Endothelial cell of umbilical vein (primary cell): ENCODE measurements at regions not wholly inside any gene's neighbourhood (a gene's known extent, or its start where the extent isn't known, plus 50 kb on each side); places are given as distances from the start of the nearest gene placed in this dataset.

Experiments used
- BruUV-seq: library from RNA; stranded (reverse); fragments of 400-500 nt; replicated peaks from 2 replicates; lab custom pipeline; 2021; lab: Mats Ljungman, UMichigan
- CTCF ChIA-PET: fragments of 300-600, 350-600 bp; sonication (Branson Sonifier 250); formaldehyde crosslinking; loops from one replicate; lab custom pipeline; 2021; ENCODE audit warnings: antibody characterized with exemption, inconsistent platforms; lab: Charles Lee
- POLR2A ChIA-PET: fragments of 300-600, 350-600 bp; sonication (Branson Sonifier 250); formaldehyde crosslinking; loops from one replicate; lab custom pipeline; 2021; ENCODE audit warnings: antibody characterized with exemption, inconsistent platforms; lab: Charles Lee
- DNase-seq: peaks from one replicate; pipeline ENCODE4 v3.0.0-alpha.2; 2011; ENCODE audit warnings: low read depth, low spot score
- FAIRE-seq: peaks from 2 replicates; lab custom pipeline; 2011; peaks lifted over from hg19 to GRCh38; lab: Jason Lieb, UNC
- H2AFZ ChIP-seq: 2 replicates; pipeline ENCODE4 v1.6.0; 2012; ENCODE audit warnings: low read depth, low read length, control low read depth, inconsistent platforms
- H3K27ac ChIP-seq: 2 replicates; pipeline ENCODE4 v1.5.1; 2011; ENCODE audit warnings: low read depth, mild to moderate bottlenecking, control low read depth, low read length, moderate library complexity; ENCODE audit not compliant: insufficient read depth
- H3K27me3 ChIP-seq, 2 experiments: 2 replicates each; pipeline versions ENCODE4 v1.6.0 to v1.6.1; 2011; ENCODE audit warnings: low read length in 2 of 2, mixed read lengths in 1 of 2; ENCODE audit not compliant: control insufficient read depth in 2 of 2, insufficient read depth in 2 of 2
- H3K36me3 ChIP-seq, 2 experiments: 2 replicates in 1 of 2; 3 replicates in 1 of 2; pipeline ENCODE4 v1.5.1; 2011; ENCODE audit warnings: low read length in 2 of 2, mild to moderate bottlenecking in 1 of 2, moderate library complexity in 1 of 2; ENCODE audit not compliant: control insufficient read depth in 2 of 2, insufficient read depth in 2 of 2; ENCODE audit errors: extremely low read depth in 1 of 2
- H3K4me1 ChIP-seq: 3 replicates; pipeline ENCODE4 v1.5.1; 2011; ENCODE audit warnings: mild to moderate bottlenecking, low read length; ENCODE audit not compliant: control insufficient read depth, insufficient read depth; ENCODE audit errors: extremely low read depth
- H3K4me2 ChIP-seq: 2 replicates; pipeline ENCODE4 v1.6.1; 2011; ENCODE audit warnings: low read length, control low read depth, mixed read lengths; ENCODE audit not compliant: insufficient read depth
- H3K4me3 ChIP-seq, 3 experiments: fragments of 200-600 bp in 1 of 3; sonication (generic), shearing (Covaris generic) in 1 of 3; replicated peaks in 1 of 3; 2 replicates each; pipeline ENCODE4 v1.5.1; 2011 to 2016; ENCODE audit warnings: control low read depth in 3 of 3, low read length in 3 of 3, mild to moderate bottlenecking in 2 of 3, inconsistent platforms in 1 of 3, low read depth in 1 of 3, moderate library complexity in 1 of 3; ENCODE audit not compliant: insufficient read depth in 1 of 3
- H3K79me2 ChIP-seq: 2 replicates; pipeline ENCODE4 v1.6.0; 2012; ENCODE audit warnings: low read length, inconsistent platforms; ENCODE audit not compliant: control insufficient read depth, insufficient read depth
- H3K9ac ChIP-seq: replicated peaks from 2 replicates; pipeline ENCODE3; 2011; ENCODE audit warnings: low read length, control low read depth; ENCODE audit not compliant: insufficient read depth; ENCODE audit errors: extremely low read depth
- H3K9me1 ChIP-seq: replicated peaks from 3 replicates; pipeline ENCODE4 v1.6.0; 2011; ENCODE audit warnings: mild to moderate bottlenecking, low read length; ENCODE audit not compliant: control insufficient read depth, insufficient read depth; ENCODE audit errors: extremely low read depth
- H3K9me3 ChIP-seq: replicated peaks from 2 replicates; pipeline ENCODE4 v1.5.1; 2012; ENCODE audit warnings: low read length, inconsistent platforms; ENCODE audit not compliant: control insufficient read depth, insufficient read depth
- H4K20me1 ChIP-seq: replicated peaks from 2 replicates; pipeline ENCODE3; 2011; ENCODE audit warnings: mild to moderate bottlenecking, low read length; ENCODE audit not compliant: control insufficient read depth, insufficient read depth; ENCODE audit errors: extremely low read depth
- EZH2 ChIP-seq: IDR thresholded peaks from 2 replicates; pipeline ENCODE4 v1.6.1; 2012; ENCODE audit warnings: borderline replicate concordance, low read depth, mild to moderate bottlenecking, moderate library complexity, low read length, inconsistent platforms; ENCODE audit not compliant: severe bottlenecking
- FOS ChIP-seq: IDR thresholded peaks from 2 replicates; pipeline ENCODE4 v1.6.1; 2011; ENCODE audit warnings: mild to moderate bottlenecking, low read length, moderate library complexity, borderline replicate concordance; ENCODE audit not compliant: insufficient read depth
- GATA2 ChIP-seq: IDR thresholded peaks from 2 replicates; pipeline ENCODE4 v1.7.0; 2011; ENCODE audit warnings: low read depth, mild to moderate bottlenecking, moderate library complexity, mixed read lengths, low read length; ENCODE audit not compliant: insufficient read length, insufficient read depth
- JUN ChIP-seq: IDR thresholded peaks from 2 replicates; pipeline ENCODE4 v1.6.1; 2011; ENCODE audit warnings: borderline replicate concordance, low read depth; ENCODE audit not compliant: insufficient read length, insufficient read depth
- MYC ChIP-seq: IDR thresholded peaks from one replicate; pipeline ENCODE4 v1.6.1; 2011; ENCODE audit warnings: mild to moderate bottlenecking, low read depth, low read length
- POLR2A ChIP-seq: IDR thresholded peaks from 2 replicates; pipeline ENCODE4 v1.6.1; 2012; ENCODE audit warnings: low read depth, mild to moderate bottlenecking, control low read depth, low read length
- POLR2AphosphoS5 ChIP-seq: IDR thresholded peaks from 2 replicates; pipeline ENCODE4 v1.6.1; 2012; ENCODE audit warnings: low read depth, mild to moderate bottlenecking, control low read depth, low read length, moderate library complexity; ENCODE audit not compliant: insufficient read depth
- dilution Hi-C: fragments of 300-500 bp; cut with MboI; formaldehyde crosslinking; loops from one replicate; pipeline ENCODE4 v1.15.0; 2019; ENCODE audit warnings: low sequenced_read_pairs; ENCODE audit not compliant: extremely low pct_ligation_motif_present
- intact Hi-C: fragments of 100-400 bp; cut with micrococcal nuclease; formaldehyde crosslinking; loops from one replicate; pipeline ENCODE4 v1.10.0; 2022
- TF ChIP-seq, protein P1 (sequence below), 2 donors: IDR thresholded peaks; 1 replicate in 1 of 2; 2 replicates in 1 of 2; pipeline ENCODE4 v1.5.1; 2011; ENCODE audit warnings: low read length in 2 of 2, mild to moderate bottlenecking in 2 of 2, moderate library complexity in 2 of 2, control low read depth in 1 of 2, inconsistent platforms in 1 of 2, low read depth in 1 of 2; ENCODE audit not compliant: insufficient read depth in 1 of 2; ENCODE audit errors: extremely low read depth in 1 of 2
- TF ChIP-seq, protein P2 (sequence below): IDR thresholded peaks from 2 replicates; pipeline ENCODE4 v1.6.1; 2011; ENCODE audit not compliant: insufficient read depth, insufficient read length

GRCh38 chr7:68562323-68562899 is 1035.9 kb upstream of the AUTS2 start:
- POLR2A ChIA-PET: no interaction called here

More at GRCh38 chr7:68562323-68562899, 1035.9 kb upstream of the AUTS2 start:
- intact Hi-C loops (no loop called here), dilution Hi-C loops (no loop called here)
- no peak overlapping the region for H3K4me3 ChIP-seq
- no TSS peak for BruUV-seq
- no peaks in the 10 kb centered on the region for H3K79me2 ChIP-seq
- no peak for DNase-seq
- H4K20me1 ChIP-seq: no peaks in the 10 kb centered on the region
- no peaks in the 10 kb centered on the region for H3K4me1 ChIP-seq
- no peak overlapping the region for H3K4me2 ChIP-seq
- H3K27ac ChIP-seq: no peak overlapping the region
- H3K27me3 ChIP-seq: no peaks in the 10 kb centered on the region
- CTCF ChIA-PET: no interaction called here
- no peak overlapping the region for H3K9ac ChIP-seq
- H3K9me1 ChIP-seq: no peaks in the 10 kb centered on the region
- H2AFZ ChIP-seq: no peak overlapping the region
- H3K9me3 ChIP-seq: peaks cover 6% of the 10 kb centered on the region
- no peaks in the 10 kb centered on the region for H3K36me3 ChIP-seq
- TF ChIP-seq JUN (no peak), EZH2 (no peak), POLR2AphosphoS5 (no peak), POLR2A (no peak), GATA2 (no peak), MYC (no peak), FOS (no peak)
- TF ChIP-seq, protein P1, sequence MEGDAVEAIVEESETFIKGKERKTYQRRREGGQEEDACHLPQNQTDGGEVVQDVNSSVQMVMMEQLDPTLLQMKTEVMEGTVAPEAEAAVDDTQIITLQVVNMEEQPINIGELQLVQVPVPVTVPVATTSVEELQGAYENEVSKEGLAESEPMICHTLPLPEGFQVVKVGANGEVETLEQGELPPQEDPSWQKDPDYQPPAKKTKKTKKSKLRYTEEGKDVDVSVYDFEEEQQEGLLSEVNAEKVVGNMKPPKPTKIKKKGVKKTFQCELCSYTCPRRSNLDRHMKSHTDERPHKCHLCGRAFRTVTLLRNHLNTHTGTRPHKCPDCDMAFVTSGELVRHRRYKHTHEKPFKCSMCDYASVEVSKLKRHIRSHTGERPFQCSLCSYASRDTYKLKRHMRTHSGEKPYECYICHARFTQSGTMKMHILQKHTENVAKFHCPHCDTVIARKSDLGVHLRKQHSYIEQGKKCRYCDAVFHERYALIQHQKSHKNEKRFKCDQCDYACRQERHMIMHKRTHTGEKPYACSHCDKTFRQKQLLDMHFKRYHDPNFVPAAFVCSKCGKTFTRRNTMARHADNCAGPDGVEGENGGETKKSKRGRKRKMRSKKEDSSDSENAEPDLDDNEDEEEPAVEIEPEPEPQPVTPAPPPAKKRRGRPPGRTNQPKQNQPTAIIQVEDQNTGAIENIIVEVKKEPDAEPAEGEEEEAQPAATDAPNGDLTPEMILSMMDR (IDR thresholded peaks at IDR 0.05; ENCODE audit: extremely low read depth in 1 of 2, insufficient read depth in 1 of 2, low read depth in 1 of 2, low read length in 2 of 2): no peak
- TF ChIP-seq, protein P2, sequence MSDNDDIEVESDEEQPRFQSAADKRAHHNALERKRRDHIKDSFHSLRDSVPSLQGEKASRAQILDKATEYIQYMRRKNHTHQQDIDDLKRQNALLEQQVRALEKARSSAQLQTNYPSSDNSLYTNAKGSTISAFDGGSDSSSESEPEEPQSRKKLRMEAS: no peak
- no peak for FAIRE-seq
